ENCODE measurements at regions not wholly inside any gene's neighbourhood (a gene's known extent, or its start where the extent isn't known, plus 50 kb on each side); places are given as distances from the start of the nearest gene placed in this dataset.

DNA sequence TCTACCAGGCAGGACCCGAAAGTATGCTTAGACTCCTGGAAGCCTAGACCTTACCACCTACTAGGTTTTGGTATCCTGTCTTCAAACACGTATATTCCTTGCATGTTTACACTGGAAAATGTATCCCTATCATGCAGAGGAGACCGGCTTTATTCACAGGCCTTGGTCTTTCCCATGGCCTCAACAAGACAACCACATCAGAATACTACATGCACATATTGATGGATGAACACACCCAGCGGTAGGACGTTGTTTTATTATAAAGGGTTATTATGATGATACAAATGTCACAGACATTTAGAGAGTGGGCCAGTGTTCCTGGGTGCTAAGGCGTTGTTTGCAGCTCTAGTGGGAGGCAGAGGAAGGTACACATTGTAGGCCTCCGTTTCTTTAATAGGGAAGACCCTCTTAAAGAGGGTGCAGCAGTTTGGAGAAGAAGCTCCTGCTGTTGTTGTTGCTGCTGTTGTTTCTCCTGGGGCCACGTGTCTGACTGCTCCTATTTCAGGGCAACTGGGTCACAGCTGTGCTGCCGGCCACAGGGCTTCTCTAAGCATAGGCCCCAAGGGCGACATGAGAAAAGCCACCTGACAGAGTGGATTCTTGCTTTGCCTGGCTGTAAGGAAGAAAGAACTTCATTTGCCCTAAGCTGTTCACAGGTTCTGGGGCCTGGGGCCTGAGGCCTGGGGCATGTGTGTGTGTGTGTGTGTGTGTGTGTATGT lies 98.3 kb upstream of the SASH1 start:
- no peak for DNase-seq (ENCODE audit: low read depth in 1 of 2, low spot score in 1 of 2)
- Histone ChIP-seq H3K27ac (replicated peaks) (no peak overlapping the region), H3K4me3 (replicated peaks; ENCODE audit: insufficient read depth, low read length) (no peak overlapping the region), H3K27me3 (ENCODE audit: insufficient read depth, poor library complexity, severe bottlenecking) (no peaks in the 10 kb centered on the region)
- TF ChIP-seq CTCF (IDR thresholded peaks at IDR 0.05; ENCODE audit: insufficient read depth, low read length) (no peak), SPI1 (IDR thresholded peaks at IDR 0.05; ENCODE audit: borderline replicate concordance, low read depth) (no peak), GABPA (IDR thresholded peaks at IDR 0.05; ENCODE audit: low read depth) (no peak), POLR2AphosphoS5 (IDR thresholded peaks at IDR 0.05; ENCODE audit: low read depth) (no peak)
- TF ChIP-seq, protein P1, sequence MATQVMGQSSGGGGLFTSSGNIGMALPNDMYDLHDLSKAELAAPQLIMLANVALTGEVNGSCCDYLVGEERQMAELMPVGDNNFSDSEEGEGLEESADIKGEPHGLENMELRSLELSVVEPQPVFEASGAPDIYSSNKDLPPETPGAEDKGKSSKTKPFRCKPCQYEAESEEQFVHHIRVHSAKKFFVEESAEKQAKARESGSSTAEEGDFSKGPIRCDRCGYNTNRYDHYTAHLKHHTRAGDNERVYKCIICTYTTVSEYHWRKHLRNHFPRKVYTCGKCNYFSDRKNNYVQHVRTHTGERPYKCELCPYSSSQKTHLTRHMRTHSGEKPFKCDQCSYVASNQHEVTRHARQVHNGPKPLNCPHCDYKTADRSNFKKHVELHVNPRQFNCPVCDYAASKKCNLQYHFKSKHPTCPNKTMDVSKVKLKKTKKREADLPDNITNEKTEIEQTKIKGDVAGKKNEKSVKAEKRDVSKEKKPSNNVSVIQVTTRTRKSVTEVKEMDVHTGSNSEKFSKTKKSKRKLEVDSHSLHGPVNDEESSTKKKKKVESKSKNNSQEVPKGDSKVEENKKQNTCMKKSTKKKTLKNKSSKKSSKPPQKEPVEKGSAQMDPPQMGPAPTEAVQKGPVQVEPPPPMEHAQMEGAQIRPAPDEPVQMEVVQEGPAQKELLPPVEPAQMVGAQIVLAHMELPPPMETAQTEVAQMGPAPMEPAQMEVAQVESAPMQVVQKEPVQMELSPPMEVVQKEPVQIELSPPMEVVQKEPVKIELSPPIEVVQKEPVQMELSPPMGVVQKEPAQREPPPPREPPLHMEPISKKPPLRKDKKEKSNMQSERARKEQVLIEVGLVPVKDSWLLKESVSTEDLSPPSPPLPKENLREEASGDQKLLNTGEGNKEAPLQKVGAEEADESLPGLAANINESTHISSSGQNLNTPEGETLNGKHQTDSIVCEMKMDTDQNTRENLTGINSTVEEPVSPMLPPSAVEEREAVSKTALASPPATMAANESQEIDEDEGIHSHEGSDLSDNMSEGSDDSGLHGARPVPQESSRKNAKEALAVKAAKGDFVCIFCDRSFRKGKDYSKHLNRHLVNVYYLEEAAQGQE (IDR thresholded peaks at IDR 0.05; ENCODE audit: insufficient replicate concordance, low read depth), result no peak

- no peak for TF ChIP-seq CTCF (IDR thresholded peaks at IDR 0.05; ENCODE audit: insufficient read depth, low read length)
- TF ChIP-seq GABPA (IDR thresholded peaks at IDR 0.05; ENCODE audit: low read depth), result no peak
- no peak for TF ChIP-seq SPI1 (IDR thresholded peaks at IDR 0.05; ENCODE audit: borderline replicate concordance, low read depth)
- no peak for TF ChIP-seq POLR2AphosphoS5 (IDR thresholded peaks at IDR 0.05; ENCODE audit: low read depth)
- TF ChIP-seq, protein P1 (IDR thresholded peaks at IDR 0.05; ENCODE audit: insufficient replicate concordance, low read depth), result no peak
- H3K4me3 ChIP-seq (replicated peaks; ENCODE audit: insufficient read depth, low read length), result no peak overlapping the region
- no peaks in the 10 kb centered on the region for H3K27me3 ChIP-seq (ENCODE audit: insufficient read depth, poor library complexity, severe bottlenecking)
- no peak overlapping the region for H3K27ac ChIP-seq (replicated peaks)
- DNase-seq (ENCODE audit: low read depth in 1 of 2, low spot score in 1 of 2), result no peak
Measured at GRCh38 chr6:148247386-148248063, 95.1 kb upstream of the SASH1 start.

GRCh38 chr6:148249160-148249559 lies 93.5 kb upstream of the SASH1 start:
- TF ChIP-seq CTCF (IDR thresholded peaks at IDR 0.05; ENCODE audit: insufficient read depth, low read length) (no peak), POLR2AphosphoS5 (IDR thresholded peaks at IDR 0.05; ENCODE audit: low read depth) (no peak), SPI1 (IDR thresholded peaks at IDR 0.05; ENCODE audit: borderline replicate concordance, low read depth) (no peak), GABPA (IDR thresholded peaks at IDR 0.05; ENCODE audit: low read depth) (no peak)
- H3K27me3 ChIP-seq (ENCODE audit: insufficient read depth, poor library complexity, severe bottlenecking), result no peaks in the 10 kb centered on the region
- no peak for DNase-seq (ENCODE audit: low read depth in 1 of 2, low spot score in 1 of 2)
- H3K27ac ChIP-seq (replicated peaks), result no peak overlapping the region
- H3K4me3 ChIP-seq (replicated peaks; ENCODE audit: insufficient read depth, low read length), result no peak overlapping the region

Measured in HL-60 (cell line).